Esophagus muscularis mucosa (tissue), 4 donors: ENCODE measurements at regions not wholly inside any gene's neighbourhood (a gene's known extent, or its start where the extent isn't known, plus 50 kb on each side); places are given as distances from the start of the nearest gene placed in this dataset.

Source experiments
- DNase-seq: peaks from one replicate; pipeline ENCODE4 v3.0.0-alpha.2; 2017; ENCODE audit errors: extremely low spot score
- H3K27ac ChIP-seq, 4 donors: fragments of 200-600 bp; sonication (generic); replicated peaks in 1 of 4; 1 replicate in 3 of 4; 2 replicates in 1 of 4; pipeline ENCODE4 v1.5.1; 2016 to 2019; ENCODE audit warnings: mild to moderate bottlenecking in 1 of 4
- H3K27me3 ChIP-seq, 4 donors: fragments of 200-600 bp; sonication (generic); one replicate each; pipeline versions ENCODE4 v1.5.1 to v1.6.0; 2016 to 2019
- H3K36me3 ChIP-seq, 4 donors: fragments of 200-600 bp; sonication (generic); one replicate each; pipeline ENCODE4 v1.5.1; 2016 to 2019
- H3K4me1 ChIP-seq, 4 donors: fragments of 200-600 bp; sonication (generic); one replicate each; pipeline ENCODE4 v1.5.1; 2016 to 2019
- H3K4me3 ChIP-seq, 4 donors: fragments of 200-600 bp; sonication (generic); 1 replicate in 2 of 4; 2 replicates in 2 of 4; pipeline ENCODE4 v1.5.1; 2016 to 2019; ENCODE audit warnings: mild to moderate bottlenecking in 4 of 4, moderate library complexity in 1 of 4
- H3K9me3 ChIP-seq, 4 donors: fragments of 200-600 bp; sonication (generic); 1 replicate in 3 of 4; 2 replicates in 1 of 4; pipeline ENCODE4 v1.5.1; 2016 to 2019
- CTCF ChIP-seq, 3 experiments: fragments of 200-600 bp in 2 of 3; fragments of 450-650 bp in 1 of 3; sonication (generic) in 2 of 3; IDR thresholded peaks; one replicate each; pipeline ENCODE4 v1.5.1; 2017 to 2019; ENCODE audit warnings: antibody characterized with exemption in 3 of 3, mild to moderate bottlenecking in 2 of 3, moderate library complexity in 1 of 3
- EP300 ChIP-seq: sonication (generic); formaldehyde crosslinking; IDR thresholded peaks from one replicate; pipeline ENCODE4 v1.6.1; 2017; ENCODE audit warnings: antibody characterized with exemption
- POLR2A ChIP-seq: fragments of 450-650 bp; IDR thresholded peaks from one replicate; pipeline ENCODE4 v1.6.1; 2017; ENCODE audit warnings: antibody characterized with exemption, moderate library complexity, mild to moderate bottlenecking, low read depth
- POLR2AphosphoS5 ChIP-seq, 2 donors: sonication (generic); formaldehyde crosslinking; IDR thresholded peaks; one replicate each; pipeline ENCODE4 v1.6.1; 2017; ENCODE audit warnings: antibody characterized with exemption in 2 of 2
- WGBS: methylation state at CpG from one replicate; pipeline ENCODE4 v1.1.5; 2018; 5-methylcytosine and 5-hydroxymethylcytosine counted together
- intact Hi-C: fragments of 100-400 bp; cut with DNase I; formaldehyde crosslinking; loops from one replicate; pipeline ENCODE4 v1.15.1; 2023

- TF ChIP-seq CTCF (IDR thresholded peaks at IDR 0.05) (no peak), POLR2A (no peak), POLR2AphosphoS5 (IDR thresholded peaks at IDR 0.05) (no peak), EP300 (no peak)
- Histone ChIP-seq H3K4me1 (no peaks in the 10 kb centered on the region), H3K27ac (no peak overlapping the region), H3K9me3 (no peaks in the 10 kb centered on the region), H3K36me3 (no peaks in the 10 kb centered on the region), H3K4me3 (no peak overlapping the region), H3K27me3 (no peaks in the 10 kb centered on the region)
- WGBS, result 89% methylated on average over 2 of the region's 2 CpGs
- no peak for DNase-seq
- intact Hi-C loops, result no loop called here
Observed at GRCh38 chr4:125911058-125911457, 596.3 kb downstream of the FAT4 start.

GRCh38 chr4:125911481-125911880 is 596.7 kb downstream of the FAT4 start:
- intact Hi-C loops, result no loop called here
- Histone ChIP-seq H3K4me1 (no peaks in the 10 kb centered on the region), H3K27me3 (no peaks in the 10 kb centered on the region), H3K27ac (no peak overlapping the region), H3K36me3 (no peaks in the 10 kb centered on the region), H3K4me3 (no peak overlapping the region), H3K9me3 (no peaks in the 10 kb centered on the region)
- TF ChIP-seq POLR2A, result no peak
- no peak for TF ChIP-seq EP300
- TF ChIP-seq CTCF (IDR thresholded peaks at IDR 0.05), result no peak
- no peak for TF ChIP-seq POLR2AphosphoS5 (IDR thresholded peaks at IDR 0.05)
- no peak for DNase-seq

GRCh38 chr4:125917559-125917958 is 602.8 kb downstream of the FAT4 start:
- intact Hi-C loops, result no loop called here
- no peak for DNase-seq
- no peaks in the 10 kb centered on the region for H3K4me1 ChIP-seq
- no peak overlapping the region for H3K27ac ChIP-seq
- TF ChIP-seq CTCF (IDR thresholded peaks at IDR 0.05) (no peak), POLR2AphosphoS5 (IDR thresholded peaks at IDR 0.05) (no peak), EP300 (no peak), POLR2A (no peak)
- H3K9me3 ChIP-seq, result no peaks in the 10 kb centered on the region
- H3K27me3 ChIP-seq, result no peaks in the 10 kb centered on the region
- no peak overlapping the region for H3K4me3 ChIP-seq
- H3K36me3 ChIP-seq, result no peaks in the 10 kb centered on the region
- WGBS, result 71% methylated on average over 1 of the region's 1 CpG

- Histone ChIP-seq H3K36me3 (no peaks in the 10 kb centered on the region), H3K27me3 (no peaks in the 10 kb centered on the region), H3K4me1 (no peaks in the 10 kb centered on the region), H3K9me3 (peaks cover 0 to 11% (median under 1%) of the 10 kb centered on the region in 4 donors), H3K27ac (no peak overlapping the region), H3K4me3 (no peak overlapping the region)
- WGBS, result 100% methylated on average over 1 of the region's 1 CpG
- no peak for TF ChIP-seq POLR2AphosphoS5 (IDR thresholded peaks at IDR 0.05)
- intact Hi-C loops, result no loop called here
- no peak for DNase-seq
Observed at GRCh38 chr4:125928652-125929051, 613.9 kb downstream of the FAT4 start.

GRCh38 chr4:125938541-125938940 is 623.8 kb downstream of the FAT4 start:
- Histone ChIP-seq H3K27me3 (no peaks in the 10 kb centered on the region), H3K4me3 (no peak overlapping the region), H3K36me3 (no peaks in the 10 kb centered on the region), H3K9me3 (peaks cover 0 to 12% (median 5%) of the 10 kb centered on the region in 4 donors), H3K4me1 (no peaks in the 10 kb centered on the region), H3K27ac (no peak overlapping the region)
- TF ChIP-seq POLR2AphosphoS5 (IDR thresholded peaks at IDR 0.05) (no peak), EP300 (no peak), POLR2A (no peak)
- no peak for DNase-seq
- intact Hi-C loops, result no loop called here

- Histone ChIP-seq H3K27ac (no peak overlapping the region), H3K27me3 (no peaks in the 10 kb centered on the region), H3K4me3 (no peak overlapping the region), H3K4me1 (no peaks in the 10 kb centered on the region), H3K9me3 (no peaks in the 10 kb centered on the region), H3K36me3 (no peaks in the 10 kb centered on the region)
- 80% methylated on average over 2 of the region's 2 CpGs for WGBS
- no peak for TF ChIP-seq EP300
- no peak for TF ChIP-seq POLR2AphosphoS5 (IDR thresholded peaks at IDR 0.05)
- TF ChIP-seq POLR2A, result no peak
- no peak for TF ChIP-seq CTCF (IDR thresholded peaks at IDR 0.05)
- no peak for DNase-seq
- intact Hi-C loops, result no loop called here
Observed at GRCh38 chr4:125940426-125940825, 625.7 kb downstream of the FAT4 start.
